Brain microvascular endothelial cell (primary cell): ENCODE measurements at regions not wholly inside any gene's neighbourhood (a gene's known extent, or its start where the extent isn't known, plus 50 kb on each side); places are given as distances from the start of the nearest gene placed in this dataset.

Experiments
- DNase-seq: peaks from one replicate; pipeline ENCODE4 v3.0.0-alpha.2; 2020
- H3K27ac ChIP-seq: fragments of 250-450 bp; sonication (Bioruptor Pico); 2 replicates; pipeline ENCODE4 v1.5.1; 2020; ENCODE audit warnings: mild to moderate bottlenecking, moderate library complexity
- H3K27me3 ChIP-seq: fragments of 250-450 bp; sonication (Bioruptor Pico); replicated peaks from 2 replicates; pipeline ENCODE4 v1.5.1; 2020; ENCODE audit warnings: mild to moderate bottlenecking
- H3K36me3 ChIP-seq: fragments of 250-450 bp; sonication (Bioruptor Pico); replicated peaks from 2 replicates; pipeline ENCODE4 v1.5.1; 2020; ENCODE audit warnings: mild to moderate bottlenecking
- H3K4me3 ChIP-seq: 2 replicates; pipeline ENCODE4 v1.5.1; 2011; ENCODE audit warnings: low read depth, mild to moderate bottlenecking, control low read depth, low read length, moderate library complexity
- in situ Hi-C: cut with HindIII; loops from 2 replicates; pipeline ENCODE4 v1.10.0; 2017; ENCODE audit warnings: low sequenced_read_pairs, low pct_ligation_motif_present
- TF ChIP-seq, protein P1 (sequence below): IDR thresholded peaks from 2 replicates; pipeline ENCODE4 v1.5.1; 2011; ENCODE audit warnings: low read depth, mild to moderate bottlenecking, moderate library complexity, low read length, control low read depth, inconsistent platforms; ENCODE audit errors: missing control alignments

DNA sequence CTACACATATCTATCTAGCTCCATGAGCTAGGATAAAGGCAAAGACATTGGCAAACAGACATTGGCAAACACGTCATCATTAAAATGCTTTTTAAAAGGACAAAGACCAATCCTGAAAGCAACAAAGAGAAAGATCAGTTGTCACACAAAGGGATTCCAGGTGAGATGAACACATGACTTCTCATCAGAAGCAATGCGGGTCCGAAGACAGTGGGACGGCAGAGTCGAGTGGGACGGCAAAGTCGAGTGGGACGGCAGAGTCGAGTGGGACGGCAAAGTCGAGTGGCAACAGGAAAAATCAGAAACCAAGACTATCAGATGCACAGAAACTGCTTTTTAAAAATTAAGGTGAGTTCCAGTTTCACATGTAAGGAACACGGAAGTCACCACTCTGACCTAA lies 609.5 kb downstream of the BRD1 start:
- Histone ChIP-seq H3K36me3 (no peaks in the 10 kb centered on the region), H3K4me3 (no peak overlapping the region), H3K27me3 (no peaks in the 10 kb centered on the region), H3K27ac (no peak overlapping the region)
- TF ChIP-seq, protein P1, sequence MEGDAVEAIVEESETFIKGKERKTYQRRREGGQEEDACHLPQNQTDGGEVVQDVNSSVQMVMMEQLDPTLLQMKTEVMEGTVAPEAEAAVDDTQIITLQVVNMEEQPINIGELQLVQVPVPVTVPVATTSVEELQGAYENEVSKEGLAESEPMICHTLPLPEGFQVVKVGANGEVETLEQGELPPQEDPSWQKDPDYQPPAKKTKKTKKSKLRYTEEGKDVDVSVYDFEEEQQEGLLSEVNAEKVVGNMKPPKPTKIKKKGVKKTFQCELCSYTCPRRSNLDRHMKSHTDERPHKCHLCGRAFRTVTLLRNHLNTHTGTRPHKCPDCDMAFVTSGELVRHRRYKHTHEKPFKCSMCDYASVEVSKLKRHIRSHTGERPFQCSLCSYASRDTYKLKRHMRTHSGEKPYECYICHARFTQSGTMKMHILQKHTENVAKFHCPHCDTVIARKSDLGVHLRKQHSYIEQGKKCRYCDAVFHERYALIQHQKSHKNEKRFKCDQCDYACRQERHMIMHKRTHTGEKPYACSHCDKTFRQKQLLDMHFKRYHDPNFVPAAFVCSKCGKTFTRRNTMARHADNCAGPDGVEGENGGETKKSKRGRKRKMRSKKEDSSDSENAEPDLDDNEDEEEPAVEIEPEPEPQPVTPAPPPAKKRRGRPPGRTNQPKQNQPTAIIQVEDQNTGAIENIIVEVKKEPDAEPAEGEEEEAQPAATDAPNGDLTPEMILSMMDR = no peak
- in situ Hi-C loops = no loop called here
- no peak for DNase-seq

DNA sequence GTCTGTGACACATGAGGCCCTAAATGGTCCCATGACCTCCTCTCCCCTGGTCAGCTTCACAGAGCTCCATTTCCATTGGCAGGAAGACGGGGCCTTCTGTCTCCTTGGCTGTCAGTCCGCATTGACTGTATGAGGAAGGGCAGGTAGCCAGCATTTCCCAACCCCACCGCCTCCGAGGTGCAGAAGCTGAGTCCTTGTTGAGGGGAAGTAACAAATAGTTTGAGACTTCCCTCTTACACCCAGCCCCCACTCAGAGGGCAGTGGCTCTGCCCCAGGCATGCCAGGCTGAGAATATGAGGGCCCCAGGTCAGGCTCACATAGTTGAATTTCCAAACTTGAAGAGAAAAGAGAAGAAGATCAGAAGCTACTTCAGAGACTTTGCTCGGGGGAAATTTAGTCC lies 611.1 kb downstream of the BRD1 start:
- no peak for DNase-seq
- Histone ChIP-seq H3K4me3 (no peak overlapping the region), H3K27ac (no peak overlapping the region), H3K27me3 (no peaks in the 10 kb centered on the region), H3K36me3 (no peaks in the 10 kb centered on the region)
- TF ChIP-seq, protein P1 = no peak
- in situ Hi-C loops = no loop called here

DNA sequence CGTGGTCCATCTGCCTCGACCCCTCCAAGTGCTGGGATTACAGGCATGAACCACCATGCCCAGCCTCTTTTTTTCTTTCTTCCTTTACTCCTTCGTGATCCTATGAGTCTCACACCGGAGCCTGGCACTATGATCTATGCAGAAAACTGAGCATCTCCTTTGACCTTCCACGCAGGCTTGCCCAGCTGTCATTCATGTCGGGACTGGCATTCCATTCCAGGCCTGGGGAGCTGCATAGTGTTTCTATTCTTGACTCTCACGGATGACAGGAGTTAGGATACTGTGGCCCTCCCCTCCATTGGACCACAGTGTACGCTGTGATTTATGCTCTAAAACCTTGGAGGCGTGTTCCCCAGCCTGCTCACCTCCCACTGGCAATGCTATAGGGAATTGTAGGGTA lies 611.8 kb downstream of the BRD1 start:
- in situ Hi-C loops = no loop called here
- Histone ChIP-seq H3K27ac (no peak overlapping the region), H3K4me3 (no peak overlapping the region), H3K27me3 (no peaks in the 10 kb centered on the region), H3K36me3 (no peaks in the 10 kb centered on the region)
- no peak for DNase-seq
- TF ChIP-seq, protein P1 = no peak

DNA sequence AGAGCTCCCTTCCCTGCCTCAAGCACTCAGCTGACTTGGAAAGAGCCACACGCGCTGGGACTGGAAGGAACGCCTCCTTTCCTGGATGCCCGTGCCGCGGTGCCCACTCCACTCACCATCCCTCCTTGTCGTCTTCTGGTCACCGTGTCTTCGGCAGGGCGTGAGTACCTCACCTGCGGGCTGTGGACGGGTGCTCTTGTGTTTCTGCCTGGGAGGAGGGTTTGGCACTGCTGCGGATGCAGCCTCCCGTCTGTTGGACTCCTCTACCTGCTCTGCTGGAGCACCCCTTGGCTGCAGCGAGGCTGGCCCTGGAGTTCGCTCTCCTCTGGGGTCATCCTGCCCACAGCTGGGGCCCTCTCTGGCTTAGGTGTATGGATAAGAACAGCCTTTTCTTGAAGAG lies 612.7 kb downstream of the BRD1 start:
- H3K27me3 ChIP-seq = no peaks in the 10 kb centered on the region
- no peaks in the 10 kb centered on the region for H3K36me3 ChIP-seq
- H3K27ac ChIP-seq = no peak overlapping the region
- DNase-seq = no peak
- in situ Hi-C loops = no loop called here
- TF ChIP-seq, protein P1 = no peak
- no peak overlapping the region for H3K4me3 ChIP-seq

DNA sequence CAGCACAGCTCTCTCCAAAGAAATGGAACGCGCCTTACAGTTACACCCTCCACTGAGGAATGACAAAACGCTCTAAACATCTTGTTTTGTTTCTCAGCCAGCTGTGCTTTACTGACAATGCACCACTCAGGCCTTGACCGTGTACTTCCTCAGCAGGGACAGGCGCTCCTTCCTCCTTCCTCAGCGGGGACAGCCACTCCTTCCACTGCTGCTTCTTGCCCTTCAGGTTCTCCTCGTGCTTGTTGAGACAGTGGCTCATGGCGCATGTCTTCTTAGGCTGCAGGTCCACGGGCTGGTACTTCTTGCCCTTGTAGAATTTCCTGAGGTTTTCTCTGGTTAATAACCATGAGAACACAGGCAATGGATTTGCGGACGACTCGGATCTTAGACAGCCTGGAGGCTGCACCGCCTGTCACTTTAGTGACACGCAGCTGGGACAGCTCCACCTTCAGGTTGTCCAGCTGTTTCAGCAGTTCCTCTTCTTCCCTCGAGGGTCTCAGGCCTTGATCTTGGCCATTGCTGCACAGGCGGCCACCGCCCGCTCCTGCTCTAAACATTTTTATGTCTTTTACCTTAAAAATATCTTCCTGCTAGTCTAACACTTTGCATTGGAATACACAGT lies 613.8 kb downstream of the BRD1 start:
- TF ChIP-seq, protein P1 = no peak
- in situ Hi-C loops = no loop called here
- Histone ChIP-seq H3K4me3 (no peak overlapping the region), H3K27me3 (no peaks in the 10 kb centered on the region), H3K36me3 (no peaks in the 10 kb centered on the region), H3K27ac (no peak overlapping the region)
- DNase-seq = no peak

DNA sequence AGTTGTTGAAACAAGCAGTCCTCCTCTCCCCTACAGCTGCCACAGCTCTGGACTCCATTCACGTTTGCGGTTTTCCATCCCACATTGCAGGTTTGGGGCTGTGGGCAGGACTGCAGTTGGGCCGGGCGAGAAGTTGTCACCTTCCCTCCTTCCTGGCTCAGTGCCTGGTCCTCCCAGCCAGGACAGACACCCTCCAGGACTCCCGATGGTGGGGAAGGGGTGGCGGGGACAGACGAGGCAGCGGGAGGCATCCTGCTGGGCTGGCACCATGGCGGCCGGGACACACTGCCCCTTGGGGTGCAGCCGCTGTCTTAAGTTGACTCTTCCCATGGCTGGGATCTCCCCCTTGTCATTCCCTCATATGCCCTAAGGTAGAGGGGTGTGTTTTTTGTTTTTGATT lies 615.2 kb downstream of the BRD1 start:
- H3K36me3 ChIP-seq = no peaks in the 10 kb centered on the region
- no peak overlapping the region for H3K27ac ChIP-seq
- H3K4me3 ChIP-seq = no peak overlapping the region
- no peaks in the 10 kb centered on the region for H3K27me3 ChIP-seq
- in situ Hi-C loops = no loop called here
- DNase-seq = no peak
- TF ChIP-seq, protein P1 = no peak
